ENCODE measurements at regions not wholly inside any gene's neighbourhood (a gene's known extent, or its start where the extent isn't known, plus 50 kb on each side); places are given as distances from the start of the nearest gene placed in this dataset.

GRCh38 chr2:209348433-209348832 lies 75.4 kb upstream of the MAP2 start:
- no peaks in the 10 kb centered on the region for H3K36me3 ChIP-seq (ENCODE audit: insufficient read depth, low read length)
- H3K27ac ChIP-seq (ENCODE audit: low read length): no peak overlapping the region
- H3K9me3 ChIP-seq (ENCODE audit: low read length): no peaks in the 10 kb centered on the region
- H3K79me2 ChIP-seq (replicated peaks; ENCODE audit: insufficient read depth, low read length): no peaks in the 10 kb centered on the region
- no peak overlapping the region for H3K4me3 ChIP-seq (ENCODE audit: low read length)
- H4K20me1 ChIP-seq (ENCODE audit: insufficient read depth): no peaks in the 10 kb centered on the region
- no peak overlapping the region for H3K4me2 ChIP-seq (ENCODE audit: low read length)
- H2AFZ ChIP-seq (ENCODE audit: low read depth, low read length): no peak overlapping the region
- no peak overlapping the region for H3K9ac ChIP-seq (ENCODE audit: low read length)
- TF ChIP-seq POLR2AphosphoS5 (IDR thresholded peaks at IDR 0.05) (no peak), CTCF (IDR thresholded peaks at IDR 0.05; ENCODE audit: poor library complexity, severe bottlenecking) (no peak), RAD21 (conservative IDR thresholded peaks at IDR 0.05) (no peak), SMC3 (conservative IDR thresholded peaks at IDR 0.05; ENCODE audit: poor library complexity) (no peak)
- H3K9me2 ChIP-seq (ENCODE audit: insufficient read depth, low read length): no peaks in the 10 kb centered on the region
- H3K27me3 ChIP-seq (ENCODE audit: insufficient read depth, low read depth, low read length): no peaks in the 10 kb centered on the region
- no peaks in the 10 kb centered on the region for H3F3A ChIP-seq (ENCODE audit: insufficient read depth, low read length, poor library complexity, severe bottlenecking)

- TF ChIP-seq SMC3 (conservative IDR thresholded peaks at IDR 0.05; ENCODE audit: poor library complexity) (no peak), EP300 (conservative IDR thresholded peaks at IDR 0.05; ENCODE audit: poor library complexity, severe bottlenecking) (no peak), POLR2AphosphoS5 (IDR thresholded peaks at IDR 0.05) (no peak), MXI1 (conservative IDR thresholded peaks at IDR 0.05; ENCODE audit: poor library complexity, severe bottlenecking) (no peak), EZH2 (IDR thresholded peaks at IDR 0.05; ENCODE audit: borderline replicate concordance, insufficient read depth, low read length, poor library complexity, severe bottlenecking) (no peak), REST (IDR thresholded peaks at IDR 0.05; ENCODE audit: borderline replicate concordance) (no peak), TAF1 (IDR thresholded peaks at IDR 0.05; ENCODE audit: low read depth) (no peak)
- no peaks in the 10 kb centered on the region for H3K9me2 ChIP-seq (ENCODE audit: insufficient read depth, low read length)
- no peak overlapping the region for H3K4me3 ChIP-seq (ENCODE audit: low read length)
- no peaks in the 10 kb centered on the region for H3F3A ChIP-seq (ENCODE audit: insufficient read depth, low read length, poor library complexity, severe bottlenecking)
- H3K27me3 ChIP-seq (ENCODE audit: insufficient read depth, low read depth, low read length): no peaks in the 10 kb centered on the region
- no peaks in the 10 kb centered on the region for H3K36me3 ChIP-seq (ENCODE audit: insufficient read depth, low read length)
- H3K27ac ChIP-seq (ENCODE audit: low read length): no peak overlapping the region
- no peaks in the 10 kb centered on the region for H4K20me1 ChIP-seq (ENCODE audit: insufficient read depth)
- H3K9ac ChIP-seq (ENCODE audit: low read length): no peak overlapping the region
- H3K4me2 ChIP-seq (ENCODE audit: low read length): no peak overlapping the region
- no peaks in the 10 kb centered on the region for H3K79me2 ChIP-seq (replicated peaks; ENCODE audit: insufficient read depth, low read length)
- H2AFZ ChIP-seq (ENCODE audit: low read depth, low read length): no peak overlapping the region
- H3K9me3 ChIP-seq (ENCODE audit: low read length): no peaks in the 10 kb centered on the region
Measured at GRCh38 chr2:209351636-209352035, 72.2 kb upstream of the MAP2 start.

GRCh38 chr2:209358992-209359391 lies 64.9 kb upstream of the MAP2 start:
- Histone ChIP-seq H3K27ac (ENCODE audit: low read length) (no peak overlapping the region), H3K4me3 (ENCODE audit: low read length) (no peak overlapping the region), H3K4me2 (ENCODE audit: low read length) (no peak overlapping the region), H3K9me2 (ENCODE audit: insufficient read depth, low read length) (no peaks in the 10 kb centered on the region), H3F3A (ENCODE audit: insufficient read depth, low read length, poor library complexity, severe bottlenecking) (no peaks in the 10 kb centered on the region), H3K9ac (ENCODE audit: low read length) (no peak overlapping the region), H3K9me3 (ENCODE audit: low read length) (no peaks in the 10 kb centered on the region), H2AFZ (ENCODE audit: low read depth, low read length) (no peak overlapping the region), H3K27me3 (ENCODE audit: insufficient read depth, low read depth, low read length) (no peaks in the 10 kb centered on the region), H3K79me2 (replicated peaks; ENCODE audit: insufficient read depth, low read length) (no peaks in the 10 kb centered on the region), H3K36me3 (ENCODE audit: insufficient read depth, low read length) (no peaks in the 10 kb centered on the region), H4K20me1 (ENCODE audit: insufficient read depth) (no peaks in the 10 kb centered on the region)
- TF ChIP-seq MXI1 (conservative IDR thresholded peaks at IDR 0.05; ENCODE audit: poor library complexity, severe bottlenecking): no peak
- TF ChIP-seq TAF1 (IDR thresholded peaks at IDR 0.05; ENCODE audit: low read depth): no peak
- no peak for TF ChIP-seq EP300 (conservative IDR thresholded peaks at IDR 0.05; ENCODE audit: poor library complexity, severe bottlenecking)
